Smooth muscle cell (in vitro differentiated cells): ENCODE measurements at regions not wholly inside any gene's neighbourhood (a gene's known extent, or its start where the extent isn't known, plus 50 kb on each side); places are given as distances from the start of the nearest gene placed in this dataset.

ENCODE experiments used
- DNase-seq: peaks from one replicate; lab custom pipeline; 2025; ENCODE audit not compliant: unreplicated experiment; lab: John Stamatoyannopoulos, UW
- H2AFZ ChIP-seq: fragments of 200-600 bp; sonication (generic); 2 replicates; pipeline ENCODE4 v1.6.0; 2016; ENCODE audit warnings: antibody characterized with exemption, low read depth, mild to moderate bottlenecking
- H3F3A ChIP-seq: fragments of 200-600 bp; sonication (generic); 2 replicates; pipeline ENCODE4 v1.6.0; 2017; ENCODE audit warnings: antibody characterized with exemption, low read depth
- H3K27ac ChIP-seq: fragments of 200-600 bp; sonication (generic); 2 replicates; pipeline ENCODE4 v1.5.1; 2016; ENCODE audit warnings: low read depth, mild to moderate bottlenecking
- H3K27me3 ChIP-seq: fragments of 200-600 bp; sonication (generic); 2 replicates; pipeline ENCODE4 v1.6.1; 2016; ENCODE audit warnings: low read depth, mild to moderate bottlenecking
- H3K36me3 ChIP-seq: fragments of 200-600 bp; sonication (generic); 2 replicates; pipeline ENCODE4 v1.5.1; 2016; ENCODE audit warnings: low read depth
- H3K4me1 ChIP-seq: fragments of 200-600 bp; sonication (generic); 2 replicates; pipeline ENCODE4 v1.5.1; 2016; ENCODE audit warnings: low read depth
- H3K4me2 ChIP-seq: fragments of 200-600 bp; sonication (generic); 2 replicates; pipeline ENCODE4 v1.6.0; 2016; ENCODE audit warnings: mild to moderate bottlenecking
- H3K4me3 ChIP-seq: fragments of 200-600 bp; sonication (generic); 2 replicates; pipeline ENCODE4 v1.5.1; 2016; ENCODE audit warnings: mild to moderate bottlenecking
- H3K79me2 ChIP-seq: fragments of 200-600 bp; sonication (generic); 2 replicates; pipeline ENCODE4 v1.6.0; 2016; ENCODE audit warnings: low read depth, mild to moderate bottlenecking
- H3K9ac ChIP-seq: fragments of 200-600 bp; sonication (generic); 2 replicates; pipeline ENCODE4 v1.6.0; 2016; ENCODE audit warnings: low read depth
- H3K9me3 ChIP-seq: fragments of 200-600 bp; sonication (generic); replicated peaks from 2 replicates; pipeline ENCODE4 v1.5.1; 2016; ENCODE audit warnings: low read depth
- H4K20me1 ChIP-seq: fragments of 200-600 bp; sonication (generic); 2 replicates; pipeline ENCODE4 v1.6.0; 2016; ENCODE audit warnings: low read depth
- CTCF ChIP-seq: fragments of 200-600 bp; sonication (generic); IDR thresholded peaks from 2 replicates; pipeline ENCODE4 v1.5.1; 2017; ENCODE audit warnings: borderline replicate concordance, mild to moderate bottlenecking, antibody characterized with exemption; ENCODE audit not compliant: insufficient read depth, poor library complexity, severe bottlenecking
- WGBS: methylation state at CpG from one replicate; pipeline ENCODE4 v1.1.7; 2016; ENCODE audit warnings: low lambda C conversion rate; 5-methylcytosine and 5-hydroxymethylcytosine counted together

GRCh38 chr7:98514211-98515031 lies 102.7 kb upstream of the NPTX2 start:
- Histone ChIP-seq H3K27ac (no peak overlapping the region), H3K36me3 (no peaks in the 10 kb centered on the region), H3K4me3 (no peak overlapping the region), H2AFZ (no peak overlapping the region), H3K4me1 (no peaks in the 10 kb centered on the region), H3F3A (no peaks in the 10 kb centered on the region), H3K4me2 (no peak overlapping the region), H3K79me2 (no peaks in the 10 kb centered on the region), H3K27me3 (no peaks in the 10 kb centered on the region), H3K9ac (no peak overlapping the region), H4K20me1 (no peaks in the 10 kb centered on the region), H3K9me3 (no peaks in the 10 kb centered on the region)
- DNase-seq: no peak
- no peak for TF ChIP-seq CTCF
- WGBS: 84% methylated on average over 16 of the region's 16 CpGs

- H3K27me3 ChIP-seq: peaks cover 11% of the 10 kb centered on the region
- 93% methylated on average over 5 of the region's 5 CpGs for WGBS
- no peaks in the 10 kb centered on the region for H3K4me1 ChIP-seq
- H3K4me3 ChIP-seq: no peak overlapping the region
- no peaks in the 10 kb centered on the region for H3K36me3 ChIP-seq
- no peak for DNase-seq
- no peak overlapping the region for H3K27ac ChIP-seq
- H3K9me3 ChIP-seq: no peaks in the 10 kb centered on the region
- H3K9ac ChIP-seq: no peak overlapping the region
- H2AFZ ChIP-seq: no peak overlapping the region
- H3F3A ChIP-seq: no peaks in the 10 kb centered on the region
- no peak overlapping the region for H3K4me2 ChIP-seq
- H4K20me1 ChIP-seq: no peaks in the 10 kb centered on the region
- H3K79me2 ChIP-seq: no peaks in the 10 kb centered on the region
- no peak for TF ChIP-seq CTCF
These were observed 105.9 kb upstream of the NPTX2 start for GRCh38 chr7:98511175-98511574.

GRCh38 chr7:98509836-98510235 lies 107.2 kb upstream of the NPTX2 start:
- no peaks in the 10 kb centered on the region for H3K36me3 ChIP-seq
- no peak for TF ChIP-seq CTCF
- DNase-seq: no peak
- no peaks in the 10 kb centered on the region for H4K20me1 ChIP-seq
- no peak overlapping the region for H2AFZ ChIP-seq
- no peaks in the 10 kb centered on the region for H3F3A ChIP-seq
- H3K9me3 ChIP-seq: no peaks in the 10 kb centered on the region
- H3K79me2 ChIP-seq: no peaks in the 10 kb centered on the region
- WGBS: 72% methylated on average over 6 of the region's 6 CpGs
- H3K9ac ChIP-seq: no peak overlapping the region
- no peak overlapping the region for H3K4me3 ChIP-seq
- H3K27ac ChIP-seq: no peak overlapping the region
- H3K27me3 ChIP-seq: peaks cover 12% of the 10 kb centered on the region
- H3K4me1 ChIP-seq: no peaks in the 10 kb centered on the region
- H3K4me2 ChIP-seq: no peak overlapping the region

GRCh38 chr7:98506471-98506870 lies 105.6 kb upstream of the BAIAP2L1 start:
- H3K27me3 ChIP-seq: peaks cover 19% of the 10 kb centered on the region
- no peaks in the 10 kb centered on the region for H4K20me1 ChIP-seq
- TF ChIP-seq CTCF: no peak
- H3K9me3 ChIP-seq: no peaks in the 10 kb centered on the region
- DNase-seq: no peak
- H3K79me2 ChIP-seq: no peaks in the 10 kb centered on the region
- H3K27ac ChIP-seq: no peak overlapping the region
- H3K36me3 ChIP-seq: no peaks in the 10 kb centered on the region
- H2AFZ ChIP-seq: no peak overlapping the region
- no peaks in the 10 kb centered on the region for H3K4me1 ChIP-seq
- H3F3A ChIP-seq: no peaks in the 10 kb centered on the region
- H3K9ac ChIP-seq: no peak overlapping the region
- no peak overlapping the region for H3K4me3 ChIP-seq
- 80% methylated on average over 2 of the region's 2 CpGs for WGBS
- H3K4me2 ChIP-seq: no peak overlapping the region
